HFFc6 (cell line): ENCODE measurements at regions not wholly inside any gene's neighbourhood (a gene's known extent, or its start where the extent isn't known, plus 50 kb on each side); places are given as distances from the start of the nearest gene placed in this dataset.
A peak's percentile ranks its signal among the peaks of the same experiment; 100 is the strongest.

ENCODE experiments used
- DNase-seq: peaks from one replicate; pipeline ENCODE4 v3.0.0-alpha.2; 2018
- H3K27ac Mint-ChIP-seq: 2 replicates; pipeline ENCODE4 v1.8.0; 2020; ENCODE audit warnings: mild to moderate bottlenecking, mixed read lengths
- H3K27me3 Mint-ChIP-seq: 2 replicates; pipeline ENCODE4 v1.8.0; 2021; ENCODE audit warnings: mild to moderate bottlenecking, moderate library complexity, mixed read lengths; ENCODE audit not compliant: insufficient read depth
- H3K36me3 Mint-ChIP-seq: 2 replicates; pipeline ENCODE4 v1.8.0; 2021; ENCODE audit warnings: low read depth, mixed read lengths
- H3K4me1 Mint-ChIP-seq: 2 replicates; pipeline ENCODE4 v1.8.0; 2020; ENCODE audit warnings: low read depth, mixed read lengths
- H3K4me3 Mint-ChIP-seq: 2 replicates; pipeline ENCODE4 v1.8.0; 2020; ENCODE audit warnings: mild to moderate bottlenecking, moderate library complexity, mixed read lengths
- H3K9me3 Mint-ChIP-seq: 2 replicates; pipeline ENCODE4 v1.8.0; 2020; ENCODE audit warnings: mild to moderate bottlenecking, mixed read lengths
- TF ChIP-seq, protein P1 (sequence below): fragments of 200-600 bp; sonication (generic); IDR thresholded peaks from 2 replicates; pipeline ENCODE4 v1.5.0; 2021; ENCODE audit warnings: antibody characterized with exemption, mild to moderate bottlenecking

DNA sequence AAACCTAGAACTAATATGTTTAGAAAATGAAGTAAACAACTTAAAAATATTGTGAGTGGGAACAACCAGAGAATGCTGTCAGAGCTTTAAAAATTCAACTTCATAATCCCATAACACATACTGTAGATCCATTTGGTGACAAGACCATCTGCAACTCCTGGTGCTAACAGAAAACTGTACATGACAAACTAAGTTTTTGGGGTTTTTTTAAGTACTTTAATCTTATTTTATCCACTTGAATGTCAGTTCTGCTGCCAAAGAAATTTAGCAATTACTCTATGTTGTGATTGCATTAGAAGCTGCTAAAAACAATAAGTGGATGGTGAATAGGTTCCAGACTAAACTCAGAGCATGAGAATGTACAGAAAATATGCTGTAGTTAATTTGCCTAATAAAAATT is 345.4 kb downstream of the COL12A1 start:
- no peak for DNase-seq
- Mint-ChIP-seq H3K9me3 (no peaks in the 10 kb centered on the region), H3K4me1 (no peaks in the 10 kb centered on the region), H3K27ac (no peak overlapping the region), H3K27me3 (no peaks in the 10 kb centered on the region; the same call in 1 of the 2 replicates), H3K4me3 (no peak overlapping the region), H3K36me3 (no peaks in the 10 kb centered on the region)
- TF ChIP-seq, protein P1, sequence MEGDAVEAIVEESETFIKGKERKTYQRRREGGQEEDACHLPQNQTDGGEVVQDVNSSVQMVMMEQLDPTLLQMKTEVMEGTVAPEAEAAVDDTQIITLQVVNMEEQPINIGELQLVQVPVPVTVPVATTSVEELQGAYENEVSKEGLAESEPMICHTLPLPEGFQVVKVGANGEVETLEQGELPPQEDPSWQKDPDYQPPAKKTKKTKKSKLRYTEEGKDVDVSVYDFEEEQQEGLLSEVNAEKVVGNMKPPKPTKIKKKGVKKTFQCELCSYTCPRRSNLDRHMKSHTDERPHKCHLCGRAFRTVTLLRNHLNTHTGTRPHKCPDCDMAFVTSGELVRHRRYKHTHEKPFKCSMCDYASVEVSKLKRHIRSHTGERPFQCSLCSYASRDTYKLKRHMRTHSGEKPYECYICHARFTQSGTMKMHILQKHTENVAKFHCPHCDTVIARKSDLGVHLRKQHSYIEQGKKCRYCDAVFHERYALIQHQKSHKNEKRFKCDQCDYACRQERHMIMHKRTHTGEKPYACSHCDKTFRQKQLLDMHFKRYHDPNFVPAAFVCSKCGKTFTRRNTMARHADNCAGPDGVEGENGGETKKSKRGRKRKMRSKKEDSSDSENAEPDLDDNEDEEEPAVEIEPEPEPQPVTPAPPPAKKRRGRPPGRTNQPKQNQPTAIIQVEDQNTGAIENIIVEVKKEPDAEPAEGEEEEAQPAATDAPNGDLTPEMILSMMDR = no peak

DNA sequence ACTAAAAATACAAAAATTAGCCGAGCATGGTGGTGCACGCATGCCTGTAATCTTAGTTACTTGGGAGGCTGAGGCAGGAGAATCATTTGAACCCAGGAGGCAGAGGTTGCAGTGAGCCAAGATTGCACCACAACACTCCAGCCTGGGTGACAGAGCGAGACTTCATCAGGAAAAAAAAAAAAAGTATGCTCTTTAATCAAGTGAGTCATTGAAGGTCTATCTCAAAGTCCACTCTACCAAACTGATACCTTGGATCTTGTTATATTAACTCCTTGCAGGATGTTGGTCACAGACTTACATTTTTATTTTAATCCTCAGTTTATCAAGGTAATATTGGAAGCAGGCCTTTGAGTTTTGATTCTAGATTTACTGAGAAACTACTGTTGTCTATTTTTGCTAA is 348.7 kb downstream of the COL12A1 start:
- TF ChIP-seq, protein P1 = no peak
- no peaks in the 10 kb centered on the region for H3K27me3 Mint-ChIP-seq
- H3K9me3 Mint-ChIP-seq = no peaks in the 10 kb centered on the region
- no peak for DNase-seq
- H3K4me3 Mint-ChIP-seq = no peak overlapping the region
- no peaks in the 10 kb centered on the region for H3K36me3 Mint-ChIP-seq
- H3K27ac Mint-ChIP-seq = no peak overlapping the region
- H3K4me1 Mint-ChIP-seq = no peaks in the 10 kb centered on the region

DNA sequence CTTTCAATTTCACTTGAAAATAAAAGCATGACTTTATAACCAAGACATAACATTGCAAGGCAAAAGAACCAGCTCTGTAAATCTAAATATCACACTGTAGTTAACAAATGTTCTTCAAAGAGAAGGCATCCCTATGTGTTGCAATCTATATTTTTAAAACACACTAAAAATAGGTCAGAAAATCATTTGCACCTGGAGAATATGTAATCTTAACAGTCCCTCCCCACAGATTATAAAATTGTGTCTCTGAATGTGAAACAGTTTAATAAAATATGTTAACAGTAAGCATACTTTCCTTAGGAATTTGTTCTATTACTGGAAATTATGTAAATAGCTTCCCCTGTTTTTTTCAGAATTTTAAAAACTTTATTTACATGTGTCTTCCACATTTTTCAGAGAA is 351.9 kb downstream of the COL12A1 start:
- Mint-ChIP-seq H3K27me3 (peaks cover 4% of the 10 kb centered on the region), H3K36me3 (no peaks in the 10 kb centered on the region), H3K9me3 (no peaks in the 10 kb centered on the region; the same call in 1 of the 2 replicates), H3K4me1 (no peaks in the 10 kb centered on the region), H3K4me3 (no peak overlapping the region), H3K27ac (no peak overlapping the region)
- TF ChIP-seq, protein P1 = no peak
- DNase-seq = no peak

DNA sequence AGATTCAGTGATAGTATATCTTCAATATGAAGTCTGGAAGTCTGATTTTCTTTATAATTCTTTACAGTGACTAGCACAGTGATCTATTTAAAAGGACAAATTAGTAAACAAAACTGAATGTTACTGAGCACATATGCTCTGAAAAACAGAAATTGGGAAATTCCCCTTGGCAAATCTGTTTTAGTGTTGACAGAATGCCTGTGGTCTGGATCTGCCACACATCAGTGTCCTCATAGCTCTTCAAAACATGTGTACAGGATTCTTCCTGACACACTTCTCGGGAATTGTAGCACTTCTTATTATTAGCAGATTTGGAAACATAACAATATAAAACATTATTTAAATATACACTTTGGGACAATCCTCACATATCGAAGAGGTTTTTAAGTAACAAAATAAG is 354.3 kb downstream of the COL12A1 start:
- no peaks in the 10 kb centered on the region; the same call in 1 of the 2 replicates for H3K9me3 Mint-ChIP-seq
- H3K27me3 Mint-ChIP-seq = peaks cover 4% of the 10 kb centered on the region
- no peak overlapping the region for H3K27ac Mint-ChIP-seq
- H3K36me3 Mint-ChIP-seq = no peaks in the 10 kb centered on the region
- DNase-seq = peak; percentile 7
- no peak overlapping the region for H3K4me3 Mint-ChIP-seq
- TF ChIP-seq, protein P1 = no peak
- no peaks in the 10 kb centered on the region for H3K4me1 Mint-ChIP-seq

DNA sequence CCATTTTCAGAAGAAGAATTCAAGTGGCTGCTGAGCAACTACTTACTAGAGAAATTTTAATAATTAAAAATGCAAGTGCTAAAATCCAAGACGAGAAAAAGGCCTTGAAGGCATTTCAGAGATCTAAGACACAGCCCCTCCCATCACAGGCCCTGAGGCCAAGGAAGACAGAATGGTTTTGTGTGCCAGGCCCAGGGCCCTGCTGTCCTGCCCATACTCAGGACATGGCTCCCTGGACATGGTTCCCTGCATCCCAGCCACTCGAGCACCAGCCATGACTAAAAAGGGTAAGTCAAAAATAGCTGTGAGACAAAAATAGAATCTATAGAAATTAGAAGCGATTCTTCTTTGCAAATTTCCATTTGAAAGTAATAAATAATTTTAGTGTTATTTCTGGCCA is 364.9 kb downstream of the COL12A1 start:
- Mint-ChIP-seq H3K27ac (no peak overlapping the region), H3K9me3 (no peaks in the 10 kb centered on the region)

More for the DNA sequence above, 364.9 kb downstream of the COL12A1 start:
- Mint-ChIP-seq H3K4me3 (no peak overlapping the region), H3K36me3 (no peaks in the 10 kb centered on the region), H3K4me1 (no peaks in the 10 kb centered on the region), H3K27me3 (peaks cover 2% of the 10 kb centered on the region)
- DNase-seq = no peak
- TF ChIP-seq, protein P1 = no peak
